ENCODE measurements at regions not wholly inside any gene's neighbourhood (a gene's known extent, or its start where the extent isn't known, plus 50 kb on each side); places are given as distances from the start of the nearest gene placed in this dataset.
A peak's percentile ranks its signal among the peaks of the same experiment; 100 is the strongest.

GRCh38 chr6:14709900-14710299 is 536.0 kb upstream of the JARID2 start:
- DNase-seq = no peak

- no peak for DNase-seq
Measured at GRCh38 chr6:14710421-14710820, 535.4 kb upstream of the JARID2 start.

- DNase-seq = peak; percentile 56
Measured at GRCh38 chr6:14711056-14711703, 534.7 kb upstream of the JARID2 start.

- DNase-seq = no peak
Measured at GRCh38 chr6:14711704-14712379, 534.0 kb upstream of the JARID2 start.

- DNase-seq = no peak
Measured at GRCh38 chr6:14713008-14713960, 532.6 kb upstream of the JARID2 start.

GRCh38 chr6:14713966-14714631 is 531.8 kb upstream of the JARID2 start:
- no peak for DNase-seq

GRCh38 chr6:14715076-14715475 is 530.8 kb upstream of the JARID2 start:
- no peak for DNase-seq

- no peak for DNase-seq
Measured at GRCh38 chr6:14716499-14717146, 529.2 kb upstream of the JARID2 start.

- DNase-seq = peak; percentile 47
Measured at GRCh38 chr6:14717307-14717706, 528.6 kb upstream of the JARID2 start.

- no peak for DNase-seq
Measured at GRCh38 chr6:14718861-14719260, 527.0 kb upstream of the JARID2 start.

- DNase-seq = no peak
Measured at GRCh38 chr6:14719270-14719669, 526.6 kb upstream of the JARID2 start.

GRCh38 chr6:14720411-14721102 is 525.3 kb upstream of the JARID2 start:
- no peak for DNase-seq

- peak; percentile 26 for DNase-seq
Measured at GRCh38 chr6:14721103-14721758, 524.6 kb upstream of the JARID2 start.

- no peak for DNase-seq
Measured at GRCh38 chr6:14722001-14722562, 523.8 kb upstream of the JARID2 start.

GRCh38 chr6:14722704-14723103 is 523.2 kb upstream of the JARID2 start:
- DNase-seq = no peak

GRCh38 chr6:14723535-14724086 is 522.3 kb upstream of the JARID2 start:
- no peak for DNase-seq

- DNase-seq = no peak
Measured at GRCh38 chr6:14724549-14724948, 521.3 kb upstream of the JARID2 start.

- DNase-seq = no peak
Measured at GRCh38 chr6:14726816-14727493, 518.9 kb upstream of the JARID2 start.

- no peak for DNase-seq
Measured at GRCh38 chr6:14727494-14728395, 518.1 kb upstream of the JARID2 start.
